ENCODE measurements at regions not wholly inside any gene's neighbourhood (a gene's known extent, or its start where the extent isn't known, plus 50 kb on each side); places are given as distances from the start of the nearest gene placed in this dataset.
A peak's percentile ranks its signal among the peaks of the same experiment; 100 is the strongest.
"Not testable (repeated sequence)": the region's sequence is repeated elsewhere in the genome, so short reads cannot be mapped to it uniquely, and the experiment has no call there.

- no peak for DNase-seq
Observed at GRCh38 chr11:10998674-10999073, 140.8 kb upstream of the ZBED5 start.

DNA sequence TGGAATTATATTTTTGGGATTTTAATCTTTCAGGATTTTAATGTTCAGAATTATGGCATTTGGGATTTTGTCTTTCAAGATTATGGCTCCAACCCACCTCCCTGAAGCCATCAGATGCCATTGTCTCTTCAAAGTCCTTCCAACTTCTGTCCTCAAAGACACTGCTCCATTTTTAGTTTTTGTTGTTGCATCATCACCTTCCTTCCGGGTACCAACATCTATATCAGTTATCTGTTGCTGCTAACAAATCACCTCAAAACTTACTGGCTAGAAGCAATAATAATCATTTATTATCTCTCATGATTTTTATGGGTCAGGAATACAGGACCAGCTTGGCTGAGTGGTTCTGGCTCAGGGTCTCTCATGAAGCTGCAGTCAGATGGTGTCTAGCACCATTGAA is 138.8 kb upstream of the ZBED5 start:
- DNase-seq, result no peak

DNA sequence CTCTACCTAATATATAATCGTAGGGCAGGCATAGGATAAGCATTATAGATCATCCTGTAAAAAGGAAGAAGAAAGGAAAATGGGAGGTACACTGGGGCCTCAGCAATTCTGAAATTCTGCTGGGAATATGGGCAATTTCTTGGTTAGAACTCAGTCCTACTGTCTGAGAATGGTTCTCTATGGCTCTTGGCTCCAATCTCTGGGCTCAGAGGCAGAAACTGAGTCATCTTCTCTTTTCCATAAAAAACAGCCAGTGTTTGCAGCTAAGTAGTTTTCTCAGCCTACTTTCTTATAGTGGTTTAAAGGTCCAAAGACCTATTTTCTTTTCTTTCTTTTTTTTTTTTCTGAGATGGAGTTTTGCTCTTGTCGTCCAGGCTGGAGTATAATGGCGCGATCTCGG is 135.8 kb upstream of the ZBED5 start:
- no peak for DNase-seq

DNA sequence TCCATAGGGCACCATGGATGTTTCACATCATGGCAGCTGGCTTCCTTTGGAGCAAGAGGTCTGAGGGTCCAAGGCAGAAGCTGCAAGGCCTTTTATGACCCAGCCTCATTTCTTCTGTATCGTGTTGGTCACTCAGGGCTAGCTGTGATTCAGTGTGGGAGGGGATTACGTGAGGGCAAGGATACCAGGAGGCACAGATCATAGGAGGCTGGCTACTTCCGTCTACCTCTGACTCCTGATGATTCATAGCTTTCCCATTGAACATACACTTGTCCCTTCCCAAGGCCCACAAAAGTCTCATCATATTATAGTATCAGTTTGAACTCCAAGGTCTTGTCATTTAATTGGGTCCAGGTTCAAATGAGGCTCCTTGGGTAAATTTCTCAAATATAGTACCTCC is 135.3 kb upstream of the ZBED5 start:
- DNase-seq, result no peak

DNA sequence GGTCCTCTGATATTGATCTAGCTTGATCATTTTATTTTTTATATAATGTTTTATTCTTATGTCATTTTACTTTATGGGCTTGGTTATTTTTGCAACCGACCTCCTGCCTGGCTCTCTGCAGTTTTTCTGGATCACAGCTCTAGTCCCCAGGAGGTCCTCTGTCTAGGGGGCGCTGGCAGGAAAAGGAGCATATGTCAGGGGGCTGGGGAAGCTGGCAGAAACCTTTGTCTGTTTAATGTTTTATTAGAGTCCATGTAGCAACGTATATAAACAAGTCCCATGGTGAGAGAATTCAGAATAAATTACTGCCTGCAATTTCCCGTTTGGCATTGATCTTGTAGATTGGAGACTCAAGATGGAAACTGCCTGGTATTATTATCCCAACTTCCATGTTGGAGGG is 133.5 kb upstream of the ZBED5 start:
- no peak for DNase-seq

DNA sequence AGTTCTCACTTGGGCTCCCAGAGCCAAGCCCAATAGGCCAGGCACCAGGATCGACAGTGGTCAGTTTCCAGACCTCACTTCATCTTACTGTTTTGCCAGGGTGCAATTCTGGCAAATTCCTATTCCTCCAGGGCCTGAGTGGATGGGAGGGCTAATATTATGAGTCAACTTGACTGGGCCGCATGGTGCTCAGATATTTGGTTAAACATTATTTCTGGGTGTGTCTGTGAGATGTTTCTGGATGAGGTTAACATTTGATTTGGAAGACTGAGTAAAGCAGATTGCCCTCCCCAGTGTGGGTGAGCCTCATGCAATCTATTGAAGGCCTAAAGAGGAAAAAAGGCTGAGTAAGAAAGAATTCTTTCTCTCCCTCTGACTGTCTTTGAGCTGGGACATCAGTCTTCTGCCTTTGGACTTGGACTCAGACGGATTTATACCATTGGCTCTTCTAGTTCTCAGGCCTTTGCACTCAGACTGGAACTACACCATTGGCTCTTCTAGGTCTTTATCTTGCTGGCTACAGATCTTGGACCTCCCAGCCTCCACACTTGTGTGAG is 132.9 kb upstream of the ZBED5 start:
- no peak for DNase-seq

- DNase-seq, result peak; percentile 77
Observed at GRCh38 chr11:10990160-10990559, 132.3 kb upstream of the ZBED5 start.

- no peak for DNase-seq
Observed at GRCh38 chr11:10986006-10986405, 128.2 kb upstream of the ZBED5 start.

- DNase-seq, result no peak
Observed at GRCh38 chr11:10984742-10985141, 126.9 kb upstream of the ZBED5 start.

DNA sequence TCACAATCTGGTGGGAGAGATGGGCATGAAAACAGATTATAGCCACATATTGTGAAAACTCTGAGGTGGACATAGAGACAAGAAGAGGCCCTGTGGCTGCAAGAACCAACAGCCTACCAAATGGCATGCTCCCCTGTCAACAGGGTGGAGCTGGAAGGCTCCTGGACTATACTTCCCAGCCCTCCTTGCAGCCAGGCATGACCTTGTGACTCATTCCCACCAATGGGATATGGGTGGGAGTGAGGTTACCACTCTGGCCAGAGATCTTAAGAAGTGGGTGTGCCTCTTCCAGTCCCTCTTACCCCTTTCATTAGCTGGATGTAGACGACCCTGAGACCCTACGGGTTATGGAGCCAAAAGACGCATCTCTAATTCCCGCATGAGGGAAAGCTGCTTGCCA is 126.4 kb upstream of the ZBED5 start:
- no peak for DNase-seq

DNA sequence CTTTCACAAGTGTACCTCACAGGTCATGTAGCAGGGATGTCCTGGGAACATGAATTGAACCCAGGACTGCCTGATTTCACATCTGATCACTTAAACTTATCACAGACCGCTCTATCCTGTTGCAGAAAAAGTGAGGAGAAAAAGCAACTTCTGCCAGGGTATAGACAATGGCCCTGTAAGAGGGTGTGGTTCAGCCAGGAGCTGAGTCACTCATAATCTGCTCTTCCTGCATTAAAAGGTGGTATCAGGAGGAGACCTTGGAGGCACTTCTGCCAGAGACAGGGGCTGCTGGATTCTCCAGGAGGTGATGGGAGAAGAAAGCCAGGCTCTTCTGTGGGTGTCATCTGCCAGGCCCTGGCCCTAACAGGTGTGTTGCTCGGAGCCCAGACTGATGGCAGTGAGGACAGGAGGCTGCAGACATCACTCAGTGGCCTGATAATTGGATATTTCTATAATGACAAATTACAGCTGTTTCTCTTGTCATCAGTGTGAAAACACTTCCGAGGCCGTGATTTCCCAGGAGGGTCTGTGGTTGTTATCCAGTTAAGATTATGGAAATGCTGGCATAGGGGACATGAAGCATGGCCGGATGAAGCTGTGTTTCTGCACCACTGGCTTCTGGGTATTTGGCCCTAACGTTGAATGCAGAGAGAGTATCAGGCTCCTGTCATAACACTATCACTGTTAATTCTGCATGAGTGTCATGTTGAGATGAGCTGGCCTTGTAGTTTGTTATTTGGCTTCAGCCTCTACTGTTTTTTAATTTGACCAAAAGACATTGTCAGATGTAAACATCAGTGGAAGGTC is 125.1 kb upstream of the ZBED5 start:
- peak; percentile 5 for DNase-seq

GRCh38 chr11:10979529-10979928 is 121.7 kb upstream of the ZBED5 start:
- DNase-seq, result peak; percentile 85

- DNase-seq, result no peak
Observed at GRCh38 chr11:10978198-10978597, 120.3 kb upstream of the ZBED5 start.

GRCh38 chr11:10975287-10975721 is 117.5 kb upstream of the ZBED5 start:
- no peak for DNase-seq

DNA sequence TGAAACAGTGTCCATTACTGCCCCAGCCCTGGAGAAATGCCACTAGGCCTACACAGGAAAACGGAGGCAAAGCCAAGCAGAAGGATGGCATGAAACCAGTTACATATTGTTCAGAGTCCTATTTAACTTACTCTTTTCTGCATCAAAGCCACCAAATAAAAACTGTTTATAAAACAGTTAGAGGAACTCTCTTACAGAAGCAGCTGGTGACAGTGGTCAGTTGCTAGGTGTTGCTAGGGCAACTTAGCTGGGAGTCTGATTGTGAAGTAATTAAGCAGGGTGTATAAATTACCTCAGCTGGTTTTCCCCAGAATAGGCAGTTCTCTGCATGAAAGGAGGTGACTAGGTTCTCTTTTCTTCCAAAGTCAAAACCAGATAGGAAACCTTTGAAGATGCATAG is 115.6 kb upstream of the ZBED5 start:
- DNase-seq, result no peak

DNA sequence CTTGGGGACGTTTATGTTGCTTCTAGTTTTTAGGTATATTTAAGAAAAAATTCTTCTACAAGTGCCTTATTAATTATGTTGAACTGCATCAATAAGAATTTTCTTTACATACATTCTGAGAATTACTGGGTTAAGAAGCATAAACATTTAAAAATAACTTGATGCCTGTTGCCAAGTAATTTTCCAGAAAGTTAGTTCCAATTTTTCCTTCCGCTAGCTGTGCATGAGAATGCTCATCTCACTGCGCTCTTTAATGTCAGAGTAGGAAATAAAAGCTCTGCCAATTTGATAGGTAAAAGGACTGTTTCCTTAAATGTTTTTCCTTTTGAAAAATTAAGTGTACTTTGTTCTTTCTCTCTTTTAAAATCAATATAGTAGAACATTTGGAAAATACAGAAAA is 113.1 kb upstream of the ZBED5 start:
- DNase-seq, result no peak

- DNase-seq, result no peak
Observed at GRCh38 chr11:10969387-10969786, 111.5 kb upstream of the ZBED5 start.

- DNase-seq, result not testable (repeated sequence)
Observed at GRCh38 chr11:10956884-10957283, 99.0 kb upstream of the ZBED5 start.

DNA sequence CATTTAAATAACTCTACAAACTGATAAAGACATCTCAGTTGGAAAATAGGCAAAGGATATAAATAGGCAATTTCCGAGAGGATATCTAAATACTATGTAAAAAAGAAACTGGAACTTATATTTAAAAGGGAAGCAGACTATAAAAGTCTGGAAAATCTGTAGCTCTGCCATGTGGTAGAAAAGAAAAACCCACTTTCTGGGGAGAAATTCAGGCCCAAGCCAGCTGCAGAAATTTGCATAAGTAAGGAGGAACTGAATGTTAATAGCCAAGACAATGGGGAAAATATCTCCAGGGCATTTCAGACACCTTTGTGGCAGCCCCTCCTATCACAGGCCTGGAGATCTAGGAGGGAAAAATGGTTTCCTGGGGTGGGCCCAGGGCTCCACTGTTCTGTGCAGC is 97.8 kb upstream of the ZBED5 start:
- no peak for DNase-seq

- DNase-seq, result no peak
Observed at GRCh38 chr11:10954184-10954583, 96.3 kb upstream of the ZBED5 start.

DNA sequence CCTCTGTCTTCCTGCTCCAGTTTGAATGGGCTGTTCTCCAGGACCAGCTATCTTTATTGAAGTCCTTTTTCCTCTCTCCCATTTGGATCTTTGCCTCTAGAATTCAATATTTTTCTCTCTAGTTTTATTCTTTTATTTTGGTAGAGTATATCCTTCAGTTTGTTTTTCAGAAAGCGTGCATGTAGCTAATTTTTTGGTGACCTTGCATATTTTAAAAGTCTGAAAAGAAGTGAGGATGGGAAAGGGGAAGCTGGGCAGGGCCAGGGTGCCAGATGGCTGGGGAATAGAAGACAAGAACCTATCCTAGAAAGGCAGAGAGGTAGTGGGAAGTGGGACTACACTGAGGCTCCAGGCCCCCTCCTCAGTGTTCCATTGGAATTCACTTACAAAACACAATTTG is 95.0 kb upstream of the ZBED5 start:
- DNase-seq, result no peak

- DNase-seq, result not testable (repeated sequence)
Observed at GRCh38 chr11:10947935-10948334, 90.1 kb upstream of the ZBED5 start.

DNA sequence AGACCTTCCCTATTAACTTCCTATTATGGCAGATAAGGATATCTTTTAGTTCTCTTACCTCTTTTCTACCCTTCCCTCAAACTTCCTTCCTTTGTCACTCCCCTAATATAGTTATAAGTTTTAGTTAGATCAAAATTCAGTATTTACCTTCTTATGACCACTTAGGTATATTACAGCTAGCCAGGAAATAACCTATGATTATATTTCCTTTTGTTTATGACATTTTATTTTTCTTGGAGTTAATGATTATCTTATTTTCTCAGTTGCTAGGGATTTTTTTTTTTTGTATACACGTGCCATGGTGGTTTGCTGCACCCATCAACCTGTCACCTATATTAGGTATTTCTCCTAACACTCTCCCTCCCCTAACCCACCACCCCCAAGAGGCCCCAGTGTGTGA is 88.2 kb upstream of the ZBED5 start:
- DNase-seq, result no peak

DNA sequence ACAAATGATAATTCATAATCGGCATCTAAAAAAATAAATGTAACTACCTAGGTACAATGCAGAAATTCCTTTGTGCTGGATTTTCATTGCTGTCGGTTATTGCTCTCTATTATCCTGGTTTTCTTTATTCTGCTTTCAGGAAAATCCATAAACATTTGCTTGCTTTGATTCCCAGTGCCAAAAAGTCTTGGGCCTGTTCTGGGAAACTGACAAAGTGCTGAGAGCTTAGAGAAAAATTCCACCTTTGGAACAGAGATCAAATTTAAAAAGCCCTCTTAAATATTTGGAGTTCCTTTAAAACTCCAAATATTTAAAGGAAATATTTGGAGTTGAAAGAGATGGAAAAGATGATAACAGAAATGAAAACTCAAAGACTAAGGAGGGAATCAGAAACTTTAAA is 87.3 kb upstream of the ZBED5 start:
- DNase-seq, result no peak

DNA sequence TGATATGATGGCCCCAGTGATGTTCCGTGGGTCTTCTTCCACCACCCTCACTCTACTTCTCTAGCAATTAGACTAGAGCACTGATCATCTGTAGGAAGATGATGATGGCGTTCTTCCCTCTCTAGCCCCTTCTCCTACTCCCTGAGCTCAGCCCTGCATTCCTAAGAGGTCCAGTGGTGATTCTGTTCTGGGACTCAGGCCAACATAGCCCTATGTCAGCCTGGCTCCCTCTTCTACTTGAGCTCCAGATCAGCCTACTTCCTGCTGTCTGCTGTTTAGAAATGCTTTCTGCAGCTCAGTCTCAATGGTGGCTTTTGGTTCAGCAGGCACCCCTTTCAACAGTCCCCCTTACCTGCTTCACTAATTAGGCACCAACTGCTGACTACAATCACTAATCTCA is 86.1 kb upstream of the ZBED5 start:
- DNase-seq, result no peak
